ENCODE measurements at regions not wholly inside any gene's neighbourhood (a gene's known extent, or its start where the extent isn't known, plus 50 kb on each side); places are given as distances from the start of the nearest gene placed in this dataset.

DNA sequence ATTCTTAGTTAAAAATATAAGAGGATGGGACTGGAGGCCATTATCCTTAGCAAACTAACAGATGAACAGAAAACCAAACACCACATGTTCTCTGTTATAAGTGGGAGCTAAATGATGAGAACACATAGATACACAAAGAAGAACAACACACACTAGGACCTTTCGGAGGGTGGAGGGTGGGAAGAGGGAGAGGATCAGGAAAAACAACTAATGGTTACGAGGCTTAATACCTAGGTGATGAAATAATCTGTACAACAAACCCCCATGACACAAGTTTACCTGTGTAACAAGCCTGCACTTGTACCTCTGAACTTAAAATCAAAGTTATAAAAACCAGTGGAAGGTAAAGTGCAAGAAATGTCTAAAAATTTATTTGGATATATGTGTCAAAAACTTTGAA lies 1047.4 kb upstream of the C9orf72 start:
- FAIRE-seq, result no peak
- no peak for DNase-seq (ENCODE audit: extremely low spot score, insufficient read length, low read depth)

- DNase-seq (ENCODE audit: extremely low spot score, insufficient read length, low read depth), result no peak
- no peak for FAIRE-seq
These were observed 1051.5 kb upstream of the C9orf72 start for GRCh38 chr9:28624771-28625170.

DNA sequence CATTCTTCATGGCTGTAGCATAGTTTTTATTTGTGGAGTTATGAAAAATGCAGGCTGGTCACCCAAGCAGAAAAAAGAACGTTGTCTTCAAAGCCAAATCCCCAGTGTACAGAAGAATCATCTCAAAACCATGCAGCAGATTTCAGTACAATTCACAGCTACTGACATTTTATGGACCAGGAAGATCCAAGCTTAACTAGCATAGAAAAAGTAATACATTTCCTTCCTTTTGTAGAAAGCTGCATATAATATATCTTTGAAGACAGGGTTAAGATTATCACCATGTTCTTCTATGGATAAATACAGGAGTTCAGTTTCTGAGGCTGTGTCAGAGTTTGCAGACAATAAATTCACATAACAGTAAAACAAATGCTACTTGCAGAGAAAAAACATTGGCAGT lies 1054.8 kb upstream of the C9orf72 start:
- FAIRE-seq (no peak), DNase-seq (ENCODE audit: extremely low spot score, insufficient read length, low read depth) (no peak)

DNA sequence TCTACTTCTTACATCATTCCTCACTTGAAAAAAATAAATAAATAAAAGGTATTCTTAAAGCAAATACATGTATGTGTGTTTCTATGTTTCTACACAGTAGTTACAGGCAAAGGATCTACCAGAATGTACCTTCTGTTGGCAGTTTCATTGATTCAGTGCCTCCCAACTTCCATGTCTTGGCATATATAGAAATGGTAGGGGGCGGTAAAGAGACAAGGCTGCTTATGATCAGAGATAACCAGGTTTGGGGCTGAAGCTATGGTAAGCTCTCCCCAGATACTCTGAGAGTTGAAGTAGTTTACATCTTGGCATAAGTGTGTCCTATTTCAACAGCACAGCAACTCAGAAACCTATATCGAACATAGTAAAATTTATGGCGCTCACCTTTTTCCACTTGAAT lies 1075.4 kb upstream of the C9orf72 start:
- DNase-seq (ENCODE audit: extremely low spot score, insufficient read length, low read depth), result no peak
- no peak for FAIRE-seq

DNA sequence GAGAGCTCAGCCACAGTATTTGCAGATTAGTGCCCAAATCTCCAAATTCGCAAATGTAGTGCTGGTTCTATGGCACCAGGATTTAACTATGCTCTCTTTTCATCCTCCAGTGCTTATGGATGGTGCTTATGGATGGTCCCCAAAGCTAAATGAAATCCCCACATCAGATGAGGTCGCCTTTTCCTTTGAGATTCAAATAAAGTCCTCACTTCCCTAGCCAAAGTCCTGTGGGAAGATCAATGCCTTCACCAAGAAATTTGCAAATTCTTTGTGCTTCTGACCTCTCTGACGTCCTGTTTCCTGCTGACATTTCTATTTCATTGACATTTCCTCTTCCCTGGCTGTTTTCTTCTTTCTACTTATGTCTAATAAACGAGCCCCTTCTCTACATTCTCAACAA lies 1077.0 kb upstream of the C9orf72 start:
- DNase-seq (ENCODE audit: extremely low spot score, insufficient read length, low read depth) (no peak), FAIRE-seq (no peak)

- FAIRE-seq (no peak), DNase-seq (ENCODE audit: extremely low spot score, insufficient read length, low read depth) (no peak)
These were observed 1077.9 kb upstream of the C9orf72 start for GRCh38 chr9:28651050-28651722.

- DNase-seq (ENCODE audit: extremely low spot score, insufficient read length, low read depth), result no peak
These were observed 1079.9 kb upstream of the C9orf72 start for GRCh38 chr9:28653216-28653615.

DNA sequence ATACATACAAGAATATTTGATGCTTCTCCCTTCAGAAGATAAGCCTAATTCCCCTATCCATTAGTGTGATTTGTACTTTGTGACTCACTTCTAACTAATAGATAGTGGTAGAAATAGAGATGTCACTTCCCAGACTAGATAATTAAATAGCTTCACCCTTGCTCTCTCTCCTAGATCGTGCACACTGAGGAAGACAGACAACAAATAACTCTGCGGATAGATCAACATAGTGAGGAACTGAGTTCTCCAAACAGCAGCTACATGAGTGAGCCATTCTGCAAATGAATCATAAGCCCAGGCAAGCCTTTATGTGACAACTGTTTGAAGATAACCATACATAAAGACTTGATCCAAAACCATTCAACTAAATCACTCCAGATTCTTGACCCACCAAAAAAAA lies 1083.4 kb upstream of the C9orf72 start:
- no peak for FAIRE-seq
- no peak for DNase-seq (ENCODE audit: extremely low spot score, insufficient read length, low read depth)

More at GRCh38 chr9:28653216-28653615, 1079.9 kb upstream of the C9orf72 start:
- FAIRE-seq, result no peak

GRCh38 chr9:28661853-28662252 lies 1088.6 kb upstream of the C9orf72 start:
- DNase-seq (ENCODE audit: extremely low spot score, insufficient read length, low read depth) (no peak), FAIRE-seq (no peak)

DNA sequence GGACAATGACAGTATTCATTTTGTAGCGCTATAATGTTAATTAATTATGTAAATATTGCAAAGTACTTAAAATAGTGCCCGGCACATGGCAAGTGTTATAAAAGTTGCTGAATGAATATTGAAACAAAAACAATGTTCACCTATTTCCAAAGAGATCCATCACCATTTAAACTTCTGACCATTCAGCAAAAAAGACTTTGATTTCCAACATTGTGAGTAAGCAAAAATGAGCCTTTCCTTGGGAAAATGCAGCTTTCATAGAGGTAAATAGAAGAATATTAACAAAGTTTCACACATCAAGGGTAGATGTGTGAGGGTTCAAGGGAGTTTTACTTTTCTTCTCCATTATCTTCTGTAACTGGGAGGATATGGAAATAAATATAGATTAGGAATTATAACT lies 1089.4 kb upstream of the C9orf72 start:
- DNase-seq (ENCODE audit: extremely low spot score, insufficient read length, low read depth) (no peak), FAIRE-seq (no peak)

- no peak for FAIRE-seq
- no peak for DNase-seq (ENCODE audit: extremely low spot score, insufficient read length, low read depth)
These were observed 1094.9 kb upstream of the C9orf72 start for GRCh38 chr9:28668158-28668557.

DNA sequence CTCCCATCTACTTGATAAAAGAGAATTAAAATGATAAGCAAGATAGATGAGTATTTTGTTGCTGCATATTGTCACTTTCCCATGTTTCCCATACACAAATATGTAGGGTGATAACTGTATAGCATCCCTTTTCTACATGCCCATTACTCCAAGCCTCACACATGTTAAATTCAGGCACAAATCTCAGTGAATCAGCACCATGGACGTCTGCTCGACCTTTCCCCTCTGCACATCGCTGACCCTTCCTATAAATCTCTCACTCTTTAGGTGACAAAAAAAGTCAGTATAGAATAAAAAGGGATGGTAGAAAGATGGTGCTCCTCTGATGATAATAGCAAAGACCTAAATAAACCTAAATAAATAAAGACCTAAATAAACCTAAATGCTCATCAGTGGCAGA lies 1097.7 kb upstream of the C9orf72 start:
- FAIRE-seq, result no peak
- DNase-seq (ENCODE audit: extremely low spot score, insufficient read length, low read depth), result no peak

DNA sequence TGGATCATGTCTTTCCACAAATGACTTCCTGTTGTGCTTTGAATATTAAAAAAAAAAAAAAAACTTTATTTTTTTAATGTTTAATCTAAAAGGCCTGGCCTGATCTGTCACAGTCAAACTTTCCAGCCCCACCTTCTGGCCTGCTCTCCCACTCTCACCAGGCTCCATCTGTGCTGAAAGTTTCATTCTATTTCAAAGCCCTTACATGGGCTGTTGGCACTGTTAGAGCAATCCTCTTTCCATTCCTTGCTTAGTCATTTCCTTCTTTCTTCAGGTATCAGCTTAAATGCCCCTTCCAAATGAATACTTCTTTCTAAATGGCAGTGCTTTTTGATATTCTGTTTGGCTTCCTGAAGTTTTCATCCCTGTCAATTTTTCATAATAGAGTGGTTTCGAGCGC lies 1104.8 kb upstream of the C9orf72 start:
- FAIRE-seq, result no peak
- DNase-seq (ENCODE audit: extremely low spot score, insufficient read length, low read depth), result no peak

GRCh38 chr9:28688172-28688571 lies 1114.9 kb upstream of the C9orf72 start:
- DNase-seq (ENCODE audit: extremely low spot score, insufficient read length, low read depth), result no peak
- FAIRE-seq, result no peak

GRCh38 chr9:28692012-28692411 lies 1118.7 kb upstream of the C9orf72 start:
- FAIRE-seq (no peak), DNase-seq (ENCODE audit: extremely low spot score, insufficient read length, low read depth) (no peak)

- FAIRE-seq, result no peak
These were observed 1123.7 kb upstream of the C9orf72 start for GRCh38 chr9:28696960-28697359.

DNA sequence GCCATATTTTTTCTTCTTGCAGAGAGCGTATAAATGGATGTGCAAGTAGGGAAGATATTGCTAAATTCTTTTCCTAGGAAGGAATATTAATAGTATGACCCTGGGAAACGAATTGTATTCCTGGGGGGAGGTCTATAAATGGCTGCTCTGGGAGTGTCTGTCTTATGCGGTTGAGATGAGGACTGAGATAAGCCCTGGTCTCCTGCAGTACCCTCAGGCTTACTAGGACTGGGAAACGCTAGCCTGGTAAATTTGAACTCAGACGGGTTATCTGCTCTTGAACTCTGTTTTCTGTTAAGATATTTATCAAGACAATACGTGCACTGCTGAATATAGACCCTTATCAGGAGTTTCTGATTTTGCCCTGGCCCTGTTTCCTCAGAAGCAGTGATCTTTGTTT lies 1126.4 kb upstream of the C9orf72 start:
- DNase-seq (ENCODE audit: extremely low spot score, insufficient read length, low read depth) (no peak), FAIRE-seq (no peak)

More at GRCh38 chr9:28696960-28697359, 1123.7 kb upstream of the C9orf72 start:
- DNase-seq (ENCODE audit: extremely low spot score, insufficient read length, low read depth), result no peak

GRCh38 chr9:28707616-28708015 lies 1134.3 kb upstream of the C9orf72 start:
- FAIRE-seq (no peak), DNase-seq (ENCODE audit: extremely low spot score, insufficient read length, low read depth) (no peak)

DNA sequence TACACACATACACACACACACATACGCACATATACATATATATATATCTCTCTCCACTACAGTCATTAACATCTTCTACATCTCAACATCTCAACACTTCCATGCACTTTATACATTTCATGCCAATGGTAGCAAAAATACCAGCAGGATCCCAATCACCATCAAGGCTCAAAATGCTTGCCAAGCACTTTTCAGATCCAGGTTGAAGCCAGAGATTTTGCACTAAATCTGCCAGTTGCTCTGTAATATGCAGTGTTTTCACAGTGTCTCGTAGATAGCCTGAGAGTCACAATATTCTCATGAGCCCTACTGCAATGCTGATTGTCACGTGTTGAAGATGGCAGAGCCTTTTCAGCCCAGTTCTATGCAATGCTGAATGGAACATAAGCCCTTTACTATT lies 1140.9 kb upstream of the C9orf72 start:
- DNase-seq (ENCODE audit: extremely low spot score, insufficient read length, low read depth), result no peak
- FAIRE-seq, result no peak

DNA sequence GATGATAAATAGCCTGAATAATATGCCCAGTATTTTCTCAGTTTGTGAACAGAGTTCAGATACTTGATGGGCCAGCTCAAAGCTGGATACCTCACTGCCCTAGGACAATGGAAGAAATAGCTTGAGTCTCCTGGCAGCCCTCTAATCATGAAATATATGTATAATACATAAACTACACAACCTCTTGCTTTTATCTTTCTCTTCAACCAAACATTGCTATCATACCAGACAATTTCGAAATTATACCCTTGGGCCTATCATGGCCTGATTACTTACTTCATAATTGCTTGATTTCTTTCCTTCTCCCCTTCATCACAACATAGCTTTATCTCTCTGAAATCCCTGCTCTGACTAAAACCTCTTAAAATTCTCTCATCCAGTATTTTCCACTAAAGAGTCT lies 1144.9 kb upstream of the C9orf72 start:
- DNase-seq (ENCODE audit: extremely low spot score, insufficient read length, low read depth) (no peak), FAIRE-seq (no peak)

DNA sequence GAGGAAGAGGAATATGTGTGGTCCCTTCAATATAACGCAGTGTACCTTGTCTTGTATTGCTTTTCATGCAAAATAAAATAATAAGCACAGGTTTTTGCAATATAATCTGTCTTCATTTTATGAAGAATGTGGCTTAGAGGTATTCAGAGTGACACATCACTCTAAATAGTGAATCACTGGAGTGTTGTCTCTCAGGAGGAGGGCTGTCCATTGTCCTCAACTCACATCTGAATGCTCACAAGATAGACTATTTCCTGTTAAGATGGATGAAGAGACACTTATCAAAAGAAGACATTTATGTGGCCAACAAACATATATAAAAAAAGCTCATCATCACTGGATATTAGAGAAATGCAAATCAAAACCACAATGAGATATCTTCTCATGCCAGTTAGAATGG lies 1147.5 kb upstream of the C9orf72 start:
- FAIRE-seq, result no peak
- DNase-seq (ENCODE audit: extremely low spot score, insufficient read length, low read depth), result no peak

DNA sequence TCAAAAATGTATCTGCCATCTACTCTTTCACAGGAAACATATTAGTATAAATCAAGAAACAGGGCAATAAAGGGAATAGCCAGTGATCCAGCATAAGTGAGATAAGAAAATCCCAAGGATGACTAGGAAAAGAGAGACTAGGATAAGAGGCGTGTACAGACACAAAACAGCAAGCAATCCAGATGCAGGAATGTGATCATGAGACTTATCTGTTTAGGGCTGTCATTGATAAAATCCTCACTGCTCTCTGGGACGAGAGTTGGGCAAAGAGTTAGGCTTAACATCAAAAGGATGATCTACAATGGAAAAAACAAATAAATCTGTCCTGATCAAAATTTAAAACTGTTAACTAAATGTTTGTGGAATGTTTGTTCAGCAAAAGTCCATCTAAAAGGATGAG lies 1156.8 kb upstream of the C9orf72 start:
- DNase-seq (ENCODE audit: extremely low spot score, insufficient read length, low read depth) (no peak), FAIRE-seq (no peak)

Data from GM18507 (cell line).